IMR-90 (cell line): ENCODE measurements at regions not wholly inside any gene's neighbourhood (a gene's known extent, or its start where the extent isn't known, plus 50 kb on each side); places are given as distances from the start of the nearest gene placed in this dataset.

Experiments used
- ATAC-seq: fragments of 200-7000 bp; cut with Tn5 transposase; 2 replicates; pipeline ENCODE4 v1.9.1; 2020; ENCODE audit warnings: low read depth, mild to moderate bottlenecking, moderate library complexity
- BruUV-seq: library from RNA; stranded (reverse); fragments of 400-500 nt; replicated peaks from 2 replicates; lab custom pipeline; 2021; lab: Mats Ljungman, UMichigan
- CTCF ChIA-PET: fragments of 300-600 bp; formaldehyde crosslinking; extraction: SDS; loops from one replicate; lab custom pipeline; 2021; ENCODE audit warnings: antibody characterized with exemption; lab: Yijun Ruan, JAX
- POLR2A ChIA-PET: fragments of 300-600 bp; sonication (Branson Sonifier 250); formaldehyde crosslinking; loops from one replicate; lab custom pipeline; 2022; ENCODE audit warnings: antibody characterized with exemption; ENCODE audit not compliant: unreplicated experiment; lab: Charles Lee
- DNase-seq: peaks from one replicate; pipeline ENCODE4 v3.0.0; 2013
- H2AFZ ChIP-seq: replicated peaks from 2 replicates; pipeline ENCODE3; 2013; ENCODE audit warnings: low read length, mild to moderate bottlenecking; ENCODE audit not compliant: poor library complexity
- H2AK5ac ChIP-seq: 2 replicates; pipeline ENCODE4 v1.6.1; 2013; ENCODE audit warnings: low read depth, low read length, inconsistent platforms
- H2AK9ac ChIP-seq: replicated peaks from 2 replicates; pipeline ENCODE3; 2013; ENCODE audit warnings: mild to moderate bottlenecking, low read depth, low read length, moderate library complexity; ENCODE audit not compliant: poor library complexity
- H2BK120ac ChIP-seq: 2 replicates; pipeline ENCODE4 v1.6.1; 2013; ENCODE audit warnings: low read depth, low read length, inconsistent platforms
- H2BK15ac ChIP-seq: 3 replicates; pipeline ENCODE4 v1.6.1; 2013; ENCODE audit warnings: low read depth, low read length, inconsistent platforms
- H2BK20ac ChIP-seq: 2 replicates; pipeline ENCODE4 v1.6.1; 2013; ENCODE audit warnings: low read depth, mild to moderate bottlenecking, inconsistent platforms, low read length, moderate library complexity
- H2BK5ac ChIP-seq: 2 replicates; pipeline ENCODE4 v1.6.1; 2013; ENCODE audit warnings: mild to moderate bottlenecking, low read depth, low read length, inconsistent platforms; ENCODE audit not compliant: poor library complexity, severe bottlenecking
- H3K14ac ChIP-seq: replicated peaks from 2 replicates; pipeline ENCODE4 v1.6.1; 2013; ENCODE audit warnings: low read depth, low read length, inconsistent platforms
- H3K18ac ChIP-seq: 2 replicates; pipeline ENCODE4 v1.6.1; 2013; ENCODE audit warnings: low read depth, low read length, control low read depth
- H3K23ac ChIP-seq: 2 replicates; pipeline ENCODE4 v1.6.1; 2013; ENCODE audit warnings: low read depth, low read length, inconsistent platforms
- H3K27ac ChIP-seq: 2 replicates; pipeline ENCODE4 v1.5.1; 2013; ENCODE audit warnings: mild to moderate bottlenecking, control low read depth, low read length; ENCODE audit not compliant: insufficient read depth
- H3K27me3 ChIP-seq: 2 replicates; pipeline ENCODE4 v1.6.1; 2013; ENCODE audit warnings: low read length; ENCODE audit not compliant: control insufficient read depth, insufficient read depth
- H3K36me3 ChIP-seq: 2 replicates; pipeline ENCODE4 v1.6.1; 2013; ENCODE audit warnings: low read length, mixed read lengths; ENCODE audit not compliant: control insufficient read depth, insufficient read depth
- H3K4ac ChIP-seq: 2 replicates; pipeline ENCODE4 v1.6.1; 2013; ENCODE audit warnings: low read depth, low read length, inconsistent platforms
- H3K4me1 ChIP-seq: 2 replicates; pipeline ENCODE4 v1.6.1; 2013; ENCODE audit warnings: low read length, mixed read lengths; ENCODE audit not compliant: control insufficient read depth, insufficient read depth
- H3K4me2 ChIP-seq: 2 replicates; pipeline ENCODE4 v1.6.1; 2013; ENCODE audit warnings: low read depth, mild to moderate bottlenecking, control low read depth, low read length, moderate library complexity
- H3K4me3 ChIP-seq: 2 replicates; pipeline ENCODE4 v1.5.1; 2013; ENCODE audit warnings: low read depth, mild to moderate bottlenecking, control low read depth, low read length, moderate library complexity; ENCODE audit not compliant: insufficient read depth
- H3K56ac ChIP-seq: 2 replicates; pipeline ENCODE4 v1.6.1; 2013; ENCODE audit warnings: low read length, inconsistent platforms; ENCODE audit not compliant: insufficient read depth; ENCODE audit errors: extremely low read depth
- H3K79me1 ChIP-seq, 2 experiments: 2 replicates each; pipeline ENCODE4 v1.6.1; 2013; ENCODE audit warnings: low read length in 2 of 2, inconsistent platforms in 1 of 2, low read depth in 1 of 2
- H3K9ac ChIP-seq: 2 replicates; pipeline ENCODE4 v1.6.1; 2013; ENCODE audit warnings: low read depth, low read length, control low read depth
- H3K9me1 ChIP-seq: 2 replicates; pipeline ENCODE4 v1.6.1; 2013; ENCODE audit warnings: low read length, inconsistent platforms; ENCODE audit not compliant: insufficient read depth
- H3K9me3 ChIP-seq: 2 replicates; pipeline ENCODE4 v1.6.1; 2013; ENCODE audit warnings: low read length; ENCODE audit not compliant: control insufficient read depth, insufficient read depth
- H4K20me1 ChIP-seq: 2 replicates; pipeline ENCODE4 v1.6.1; 2013; ENCODE audit warnings: low read length, inconsistent platforms; ENCODE audit not compliant: insufficient read depth
- H4K5ac ChIP-seq: 2 replicates; pipeline ENCODE4 v1.6.1; 2013; ENCODE audit warnings: mild to moderate bottlenecking, low read depth, low read length, control low read depth
- H4K8ac ChIP-seq, 2 experiments: 2 replicates each; pipeline ENCODE4 v1.6.1; 2013; ENCODE audit warnings: low read depth in 2 of 2, low read length in 2 of 2, control low read depth in 1 of 2, inconsistent platforms in 1 of 2
- H4K91ac ChIP-seq: 2 replicates; pipeline ENCODE4 v1.6.1; 2013; ENCODE audit warnings: low read depth, low read length, inconsistent platforms; ENCODE audit not compliant: insufficient read depth
- BHLHE40 ChIP-seq: fragments of 150-350 bp; IDR thresholded peaks from 2 replicates; pipeline ENCODE4 v1.6.1; 2016; ENCODE audit warnings: mild to moderate bottlenecking, low read depth, low read length
- CEBPB ChIP-seq: IDR thresholded peaks from 2 replicates; pipeline ENCODE4 v1.6.1; 2012; ENCODE audit warnings: low read depth, low read length, improper control_type of control experiment
- CHD1 ChIP-seq: IDR thresholded peaks from 2 replicates; pipeline ENCODE4 v1.6.1; 2012; ENCODE audit warnings: low read depth, low read length, improper control_type of control experiment
- CTCF ChIP-seq: conservative IDR thresholded peaks from 2 replicates; pipeline ENCODE4 v1.5.1; 2012; ENCODE audit warnings: mild to moderate bottlenecking, low read depth, low read length, improper control_type of control experiment
- ELK1 ChIP-seq: fragments of 150-350 bp; IDR thresholded peaks from 2 replicates; pipeline ENCODE4 v1.6.1; 2016; ENCODE audit warnings: low read depth, mild to moderate bottlenecking, low read length, moderate library complexity, borderline replicate concordance
- FOS ChIP-seq: fragments of 150-350 bp; IDR thresholded peaks from 2 replicates; pipeline ENCODE4 v1.6.1; 2016; ENCODE audit warnings: low read depth, low read length
- MAFK ChIP-seq: IDR thresholded peaks from 2 replicates; pipeline ENCODE4 v1.6.1; 2012; ENCODE audit warnings: low read depth, low read length, improper control_type of control experiment
- MAZ ChIP-seq: IDR thresholded peaks from 2 replicates; pipeline ENCODE4 v1.6.1; 2012; ENCODE audit warnings: low read depth, mild to moderate bottlenecking, low read length, improper control_type of control experiment, moderate library complexity, borderline replicate concordance
- MXI1 ChIP-seq: IDR thresholded peaks from 2 replicates; pipeline ENCODE4 v1.6.1; 2012; ENCODE audit warnings: low read depth, mild to moderate bottlenecking, low read length, moderate library complexity, borderline replicate concordance
- NFE2L2 ChIP-seq: fragments of 150-350 bp; IDR thresholded peaks from 2 replicates; pipeline ENCODE4 v1.6.1; 2016; ENCODE audit warnings: low read depth, mild to moderate bottlenecking, low read length
- POLR2A ChIP-seq: IDR thresholded peaks from 2 replicates; pipeline ENCODE4 v1.6.1; 2012; ENCODE audit warnings: mild to moderate bottlenecking, low read depth, low read length
- RAD21 ChIP-seq: IDR thresholded peaks from 2 replicates; pipeline ENCODE4 v1.6.1; 2012; ENCODE audit warnings: low read length, improper control_type of control experiment
- RCOR1 ChIP-seq: IDR thresholded peaks from 2 replicates; pipeline ENCODE4 v1.6.1; 2012; ENCODE audit warnings: mild to moderate bottlenecking, low read length, improper control_type of control experiment; ENCODE audit not compliant: insufficient replicate concordance
- RFX5 ChIP-seq: IDR thresholded peaks from 2 replicates; pipeline ENCODE4 v1.8.0; 2012; ENCODE audit warnings: low read depth, mild to moderate bottlenecking, low read length, moderate library complexity
- SMC3 ChIP-seq: fragments of 150-350 bp; IDR thresholded peaks from 2 replicates; pipeline ENCODE4 v1.6.1; 2016; ENCODE audit warnings: low read depth, mild to moderate bottlenecking, antibody characterized with exemption, low read length, moderate library complexity
- USF2 ChIP-seq: fragments of 150-350 bp; IDR thresholded peaks from 2 replicates; pipeline ENCODE4 v1.6.1; 2017; ENCODE audit warnings: mild to moderate bottlenecking, antibody characterized with exemption, low read length, low read depth
- dilution Hi-C: fragments of 300-500 bp; cut with HindIII; formaldehyde crosslinking; loops from one replicate; pipeline ENCODE4 v1.14.3; 2018; ENCODE audit warnings: low sequenced_read_pairs; ENCODE audit not compliant: unreplicated experiment
- in situ Hi-C: fragments of 300-500 bp; cut with MboI; formaldehyde crosslinking; loops from 3 replicates; pipeline ENCODE4 v1.14.3; 2019; ENCODE audit warnings: low sequenced_read_pairs, inconsistent platforms, mixed read lengths
- intact Hi-C: fragments of 100-400 bp; cut with micrococcal nuclease; formaldehyde crosslinking; loops from 2 replicates; pipeline ENCODE4 v1.10.0; 2022

GRCh38 chr2:53289309-53290006, 478.1 kb upstream of the CHAC2 start:
- no peak overlapping the region for H2BK5ac ChIP-seq
- BruUV-seq, result no TSS peak
- no peak overlapping the region for H2BK120ac ChIP-seq
- H4K20me1 ChIP-seq, result no peaks in the 10 kb centered on the region
- DNase-seq (no peak), ATAC-seq (0 out of 2 replicates have a peak, but pooled peaks have one; percentile 32)
- POLR2A ChIA-PET, result no interaction called here
- H4K8ac ChIP-seq, result no peak overlapping the region
- H4K91ac ChIP-seq, result no peak overlapping the region
- dilution Hi-C loops (no loop called here), intact Hi-C loops (no loop called here), in situ Hi-C loops (no loop called here)
- no peaks in the 10 kb centered on the region for H3K79me1 ChIP-seq
- no peaks in the 10 kb centered on the region for H3K4me1 ChIP-seq
- no peak overlapping the region for H4K5ac ChIP-seq
- H3K23ac ChIP-seq, result no peak overlapping the region
- TF ChIP-seq SMC3 (no peak), MXI1 (no peak), ELK1 (no peak), CHD1 (no peak), BHLHE40 (no peak), RAD21 (no peak), CTCF (no peak), MAFK (no peak), MAZ (no peak), RFX5 (no peak), NFE2L2 (no peak), CEBPB (no peak), USF2 (no peak), FOS (no peak), RCOR1 (no peak), POLR2A (no peak)
- no peak overlapping the region for H3K9ac ChIP-seq
- no peak overlapping the region for H2AK5ac ChIP-seq
- H3K14ac ChIP-seq, result no peak overlapping the region
- no peaks in the 10 kb centered on the region for H3K9me1 ChIP-seq
- H3K36me3 ChIP-seq, result no peaks in the 10 kb centered on the region
- no peak overlapping the region for H3K4me3 ChIP-seq
- H2AK9ac ChIP-seq, result no peak overlapping the region
- no peaks in the 10 kb centered on the region for H3K9me3 ChIP-seq
- CTCF ChIA-PET, result no interaction called here
- no peak overlapping the region for H3K4me2 ChIP-seq
- H3K27ac ChIP-seq, result no peak overlapping the region
- H3K56ac ChIP-seq, result no peak overlapping the region
- no peak overlapping the region for H2BK20ac ChIP-seq
- H3K27me3 ChIP-seq, result no peaks in the 10 kb centered on the region
- H2AFZ ChIP-seq, result no peak overlapping the region
- no peak overlapping the region for H3K18ac ChIP-seq
- no peak overlapping the region for H2BK15ac ChIP-seq
- H3K4ac ChIP-seq, result no peak overlapping the region
